Neural crest cell (in vitro differentiated cells): ENCODE measurements at regions not wholly inside any gene's neighbourhood (a gene's known extent, or its start where the extent isn't known, plus 50 kb on each side); places are given as distances from the start of the nearest gene placed in this dataset.
A peak's percentile ranks its signal among the peaks of the same experiment; 100 is the strongest.
"Not testable (repeated sequence)": the region's sequence is repeated elsewhere in the genome, so short reads cannot be mapped to it uniquely, and the experiment has no call there.

Source experiments
- DNase-seq: peaks from one replicate; pipeline ENCODE4 v3.0.0; 2021; ENCODE audit warnings: low read depth, mixed read lengths, low spot score
- H3K27ac Mint-ChIP-seq: one replicate; pipeline ENCODE4 v1.8.0; 2021; ENCODE audit warnings: mild to moderate bottlenecking, mixed read lengths; ENCODE audit not compliant: unreplicated experiment
- H3K27me3 Mint-ChIP-seq: 2 replicates; pipeline ENCODE4 v1.8.0; 2021; ENCODE audit warnings: low read depth, mild to moderate bottlenecking, mixed read lengths
- H3K36me3 Mint-ChIP-seq: 2 replicates; pipeline ENCODE4 v1.8.0; 2021; ENCODE audit warnings: low read depth, mild to moderate bottlenecking, mixed read lengths
- H3K4me1 Mint-ChIP-seq: 2 replicates; pipeline ENCODE4 v1.8.0; 2021; ENCODE audit warnings: mixed read lengths
- H3K4me3 Mint-ChIP-seq: one replicate; pipeline ENCODE4 v1.8.0; 2021; ENCODE audit warnings: mild to moderate bottlenecking, mixed read lengths
- H3K9me3 Mint-ChIP-seq: 2 replicates; pipeline ENCODE4 v1.8.0; 2021; ENCODE audit warnings: mixed read lengths
- CTCF ChIP-seq: fragments of 200-600 bp; sonication (generic); conservative IDR thresholded peaks from 2 replicates; pipeline ENCODE4 v1.5.0; 2021; ENCODE audit warnings: antibody characterized with exemption, mild to moderate bottlenecking

- Mint-ChIP-seq H3K4me1 (peaks cover 15% of the 10 kb centered on the region), H3K27me3 (no peaks in the 10 kb centered on the region), H3K9me3 (peaks cover 2% of the 10 kb centered on the region), H3K36me3 (no peaks in the 10 kb centered on the region), H3K4me3 (no peak overlapping the region), H3K27ac (peak overlapping the region; percentile 63)
- TF ChIP-seq CTCF: no peak
- no peak for DNase-seq
Observed at GRCh38 chr10:30160271-30160982, 101.0 kb upstream of the JCAD start.

- not testable (repeated sequence) for H3K9me3 Mint-ChIP-seq, H3K27ac Mint-ChIP-seq, H3K27me3 Mint-ChIP-seq, DNase-seq, H3K36me3 Mint-ChIP-seq, H3K4me3 Mint-ChIP-seq
- H3K4me1 Mint-ChIP-seq: peaks cover 15% of the 10 kb centered on the region
Observed at GRCh38 chr10:30159614-30160013, 100.2 kb upstream of the JCAD start.

GRCh38 chr10:30158325-30158960 is 99.1 kb upstream of the JCAD start:
- no peak overlapping the region for H3K4me3 Mint-ChIP-seq
- peaks cover 4% of the 10 kb centered on the region for H3K9me3 Mint-ChIP-seq
- H3K36me3 Mint-ChIP-seq: peaks cover 2% of the 10 kb centered on the region
- H3K4me1 Mint-ChIP-seq: peaks cover 15% of the 10 kb centered on the region
- TF ChIP-seq CTCF: no peak
- DNase-seq: no peak
- H3K27ac Mint-ChIP-seq: no peak overlapping the region
- no peaks in the 10 kb centered on the region for H3K27me3 Mint-ChIP-seq

GRCh38 chr10:30155401-30155800 is 96.0 kb upstream of the JCAD start:
- no peak for TF ChIP-seq CTCF
- DNase-seq: no peak
- Mint-ChIP-seq H3K36me3 (peaks cover 2% of the 10 kb centered on the region), H3K9me3 (peaks cover 6% of the 10 kb centered on the region), H3K27me3 (no peaks in the 10 kb centered on the region), H3K27ac (no peak overlapping the region), H3K4me1 (peaks cover 8% of the 10 kb centered on the region), H3K4me3 (no peak overlapping the region)

GRCh38 chr10:30154561-30154960 is 95.2 kb upstream of the JCAD start:
- DNase-seq: no peak
- no peaks in the 10 kb centered on the region for H3K27me3 Mint-ChIP-seq
- no peak overlapping the region for H3K4me3 Mint-ChIP-seq
- peaks cover 6% of the 10 kb centered on the region for H3K9me3 Mint-ChIP-seq
- peaks cover 2% of the 10 kb centered on the region for H3K36me3 Mint-ChIP-seq
- no peak overlapping the region for H3K27ac Mint-ChIP-seq
- H3K4me1 Mint-ChIP-seq: peaks cover under 1% of the 10 kb centered on the region
- TF ChIP-seq CTCF: no peak

GRCh38 chr10:30154126-30154525 is 94.7 kb upstream of the JCAD start:
- peaks cover 2% of the 10 kb centered on the region for H3K36me3 Mint-ChIP-seq
- TF ChIP-seq CTCF: no peak
- H3K4me1 Mint-ChIP-seq: no peaks in the 10 kb centered on the region
- no peak overlapping the region for H3K4me3 Mint-ChIP-seq
- no peak for DNase-seq
- H3K27ac Mint-ChIP-seq: no peak overlapping the region
- no peaks in the 10 kb centered on the region for H3K27me3 Mint-ChIP-seq
- H3K9me3 Mint-ChIP-seq: peaks cover 6% of the 10 kb centered on the region
